ENCODE measurements at regions not wholly inside any gene's neighbourhood (a gene's known extent, or its start where the extent isn't known, plus 50 kb on each side); places are given as distances from the start of the nearest gene placed in this dataset.

- DNase-seq: no peak
Observed at GRCh38 chr22:48444320-48445112, 1383.2 kb downstream of the BRD1 start.

- DNase-seq: no peak
Observed at GRCh38 chr22:48443680-48444079, 1384.0 kb downstream of the BRD1 start.

GRCh38 chr22:48442663-48443062 lies 1385.0 kb downstream of the BRD1 start:
- DNase-seq: no peak

- no peak for DNase-seq
Observed at GRCh38 chr22:48441553-48441850, 1386.2 kb downstream of the BRD1 start.

- no peak for DNase-seq
Observed at GRCh38 chr22:48440673-48441552, 1386.8 kb downstream of the BRD1 start.

- DNase-seq: no peak
Observed at GRCh38 chr22:48440176-48440575, 1387.5 kb downstream of the BRD1 start.

- no peak for DNase-seq
Observed at GRCh38 chr22:48439560-48440135, 1388.0 kb downstream of the BRD1 start.

DNA sequence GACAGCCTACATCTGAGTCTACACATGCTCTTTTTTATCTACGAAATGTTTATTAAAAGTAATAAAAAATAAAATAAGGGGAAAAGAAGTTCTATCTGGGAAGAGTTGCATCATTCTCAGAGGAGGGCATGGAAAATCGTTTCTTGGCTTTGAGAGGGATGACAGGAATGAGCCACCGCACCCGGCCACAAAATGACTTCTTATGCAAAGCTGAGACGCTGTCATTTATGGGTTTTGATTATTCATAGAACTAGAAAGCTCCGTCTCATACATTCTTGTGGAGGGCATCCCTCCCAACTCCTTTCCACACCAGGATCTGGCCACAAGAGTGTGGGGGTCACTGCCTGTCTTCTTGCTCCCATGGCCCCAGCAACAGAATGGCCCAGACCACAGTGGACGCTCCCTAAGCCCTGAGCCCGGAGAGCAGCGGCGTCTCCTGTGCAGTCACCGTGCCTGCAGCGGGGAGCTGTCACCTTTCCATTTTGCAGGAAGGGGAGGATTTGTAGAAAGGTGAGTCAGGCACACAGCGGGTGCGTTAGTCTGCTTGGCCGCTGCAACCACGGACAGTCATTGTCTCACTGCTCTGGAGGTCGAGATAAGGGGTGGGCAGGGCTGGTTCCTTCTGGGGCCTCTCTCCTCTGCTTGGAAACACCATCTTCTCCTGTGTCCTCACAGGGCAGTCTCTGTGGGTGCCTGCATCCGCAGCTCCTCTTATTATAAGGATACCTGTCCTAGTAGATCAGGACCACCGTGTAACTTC lies 1388.7 kb downstream of the BRD1 start:
- DNase-seq: no peak

GRCh38 chr22:48438096-48438495 lies 1389.6 kb downstream of the BRD1 start:
- no peak for DNase-seq

DNA sequence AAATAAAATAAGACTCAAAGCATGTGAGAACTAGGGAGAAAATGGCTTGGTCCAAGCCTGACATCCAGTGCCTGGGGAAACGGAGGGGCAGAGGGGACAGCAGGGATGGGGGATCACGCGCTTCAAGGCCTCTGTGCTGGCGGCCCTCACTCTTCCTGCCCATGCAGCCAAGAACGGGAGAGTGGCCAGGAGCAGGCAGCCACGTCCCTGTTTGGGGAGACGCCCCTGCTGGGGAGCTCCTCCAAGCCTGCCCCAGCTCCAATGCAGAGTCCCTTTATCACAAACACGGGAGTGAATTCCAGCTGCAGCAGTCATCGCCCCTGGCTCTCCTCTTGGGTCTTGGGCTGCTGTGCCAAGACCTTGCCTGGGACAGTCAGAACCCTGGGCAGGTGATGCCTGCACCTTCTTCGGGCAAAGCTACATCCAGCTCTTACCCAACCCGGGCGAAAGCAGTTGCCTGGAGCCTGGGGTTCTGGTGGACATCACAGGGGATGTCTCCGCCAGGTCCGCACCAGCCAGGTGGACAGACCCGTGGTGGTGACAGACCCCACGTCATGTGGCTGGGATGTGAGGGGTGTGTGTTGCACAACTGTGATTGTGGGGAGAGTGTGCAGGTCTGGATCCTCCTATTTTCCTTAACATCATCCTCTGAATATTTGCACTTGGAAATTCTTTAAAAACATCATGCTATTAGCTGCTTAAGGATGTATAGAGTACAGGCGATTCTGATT lies 1391.3 kb downstream of the BRD1 start:
- DNase-seq: no peak

GRCh38 chr22:48434868-48435250 lies 1392.8 kb downstream of the BRD1 start:
- no peak for DNase-seq

DNA sequence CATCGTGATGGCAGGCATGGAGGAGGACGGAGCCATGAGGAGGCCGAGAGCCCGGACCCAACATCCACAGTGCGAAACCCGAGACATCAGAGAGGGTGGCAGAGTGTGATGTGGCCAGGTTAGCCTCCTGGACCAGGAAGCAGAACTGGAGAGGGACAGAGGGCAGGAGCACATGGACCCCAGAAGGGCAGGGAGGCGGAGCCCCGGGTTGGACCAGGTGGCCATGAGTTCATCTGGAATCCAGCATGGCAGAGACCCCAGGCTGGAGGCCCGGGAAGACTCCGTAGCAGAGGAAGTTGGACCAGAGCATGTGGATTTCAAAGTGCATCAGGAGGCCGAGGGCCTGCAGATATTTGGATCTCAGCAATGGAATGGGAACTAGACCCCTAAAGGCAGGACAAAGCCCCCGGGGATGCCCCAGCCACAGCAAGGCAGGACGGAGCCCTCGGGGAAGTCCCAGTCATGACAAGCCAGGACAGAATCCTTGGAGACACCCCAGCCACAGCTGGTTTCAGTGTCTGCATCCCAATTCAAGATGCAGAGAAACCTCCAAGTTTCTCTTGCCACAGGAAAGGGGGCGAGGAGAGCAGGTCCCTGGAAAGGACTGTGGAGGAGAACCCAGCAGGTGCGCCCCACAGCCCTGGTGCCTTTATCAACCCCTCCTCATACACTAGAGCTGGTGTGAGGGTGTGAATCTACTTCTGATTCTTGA lies 1393.4 kb downstream of the BRD1 start:
- no peak for DNase-seq

- no peak for DNase-seq
Observed at GRCh38 chr22:48433647-48434046, 1394.0 kb downstream of the BRD1 start.

DNA sequence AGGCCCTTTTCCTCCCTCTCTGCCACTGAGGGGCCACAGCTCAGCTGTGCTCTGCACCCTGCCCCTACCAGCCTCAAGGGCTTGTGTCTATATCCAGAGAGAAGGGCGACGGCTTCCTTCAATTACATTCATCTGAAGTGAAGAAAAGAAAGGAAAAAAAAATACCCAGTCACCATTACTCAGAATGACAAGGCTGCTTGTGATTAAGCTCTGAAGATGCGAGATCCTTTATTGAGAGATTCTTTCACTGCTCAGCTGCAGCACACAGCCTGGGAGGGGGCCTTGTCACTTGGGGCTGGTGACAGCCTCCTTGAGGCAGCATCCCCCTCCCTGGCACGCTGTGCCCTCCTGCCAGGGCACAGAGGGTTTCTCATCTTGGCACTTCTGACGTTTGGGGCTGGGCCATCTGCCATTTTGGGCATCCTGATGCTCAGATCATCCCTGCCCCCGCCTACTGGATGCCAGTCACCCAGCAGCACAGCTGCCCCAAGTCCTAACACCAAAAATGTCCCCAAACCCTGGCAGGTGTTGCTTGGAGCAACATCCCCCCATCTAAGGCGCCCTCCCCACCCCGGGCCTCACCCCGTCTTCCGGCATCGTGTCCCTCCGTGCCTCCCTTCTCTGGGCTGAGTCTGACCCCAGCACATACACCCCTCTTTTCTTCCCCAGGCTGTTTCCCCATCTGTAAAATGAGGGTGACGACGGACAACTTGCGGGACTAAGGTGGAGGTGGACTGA lies 1394.7 kb downstream of the BRD1 start:
- DNase-seq: no peak

DNA sequence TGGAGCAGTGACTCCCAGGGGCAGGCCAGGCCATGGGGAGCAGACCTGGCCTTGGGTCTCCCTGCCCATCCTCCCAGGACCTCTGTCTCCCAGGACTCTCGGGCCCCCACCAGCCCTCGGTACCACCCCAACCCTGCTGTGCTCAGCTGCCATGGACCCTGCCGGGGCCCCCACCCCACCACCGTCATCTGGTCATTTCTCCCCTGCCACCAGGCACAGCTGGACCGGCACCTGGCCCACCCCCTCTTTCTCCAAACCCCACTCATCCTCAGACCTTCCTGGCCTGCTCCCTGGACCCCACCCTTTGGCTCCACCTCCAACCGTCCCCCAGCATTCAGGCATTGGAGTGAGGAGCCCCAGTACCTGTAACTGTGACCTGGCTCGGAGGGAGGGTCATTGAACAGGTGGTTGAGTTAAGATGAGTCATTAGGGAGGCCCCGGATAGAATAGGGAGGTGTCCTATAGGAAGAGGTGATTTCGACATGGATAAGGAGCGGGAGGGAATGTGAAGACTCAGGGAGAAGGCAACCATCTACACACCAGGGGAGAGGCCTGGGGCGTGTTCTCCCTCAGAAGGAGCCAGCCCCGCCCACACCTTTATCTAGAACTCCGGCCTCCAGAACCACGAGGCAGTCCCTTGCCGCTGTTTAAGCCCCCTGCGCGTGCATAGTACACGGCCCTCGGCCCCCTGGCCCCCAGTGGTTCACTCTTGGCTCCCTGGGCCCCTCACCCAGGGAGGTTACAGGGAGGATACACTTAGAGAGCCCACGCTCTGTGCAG lies 1395.9 kb downstream of the BRD1 start:
- DNase-seq: no peak

- DNase-seq: no peak
Observed at GRCh38 chr22:48431014-48431413, 1396.7 kb downstream of the BRD1 start.

DNA sequence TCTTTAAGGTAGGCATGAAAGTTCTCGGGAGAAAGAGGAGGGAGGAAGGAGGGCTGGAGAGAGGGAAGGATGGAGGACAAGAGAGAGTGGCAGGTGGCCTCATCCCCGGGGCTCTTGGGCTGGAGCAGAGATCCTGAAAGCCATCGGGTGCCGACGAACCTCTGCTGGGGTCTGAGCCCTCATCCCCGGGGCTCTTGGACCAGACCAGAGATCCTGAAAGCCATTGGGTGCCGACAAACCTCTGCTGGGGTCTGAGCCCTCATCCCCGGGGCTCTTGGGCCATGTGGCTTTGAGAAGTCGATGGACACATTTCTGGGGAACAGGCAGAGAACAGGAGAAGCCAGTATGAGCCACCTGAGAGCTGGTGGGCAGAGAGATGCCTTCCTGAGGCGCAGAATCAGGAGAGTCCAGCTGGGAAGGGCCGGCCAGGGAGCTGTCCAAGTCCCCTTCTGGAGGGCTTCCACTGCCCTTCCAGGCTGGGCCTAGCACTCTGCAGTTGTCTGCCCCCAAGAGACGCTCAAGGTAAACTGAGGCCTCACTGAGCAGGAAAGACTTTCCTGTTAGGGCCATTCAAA lies 1398.1 kb downstream of the BRD1 start:
- DNase-seq: no peak

DNA sequence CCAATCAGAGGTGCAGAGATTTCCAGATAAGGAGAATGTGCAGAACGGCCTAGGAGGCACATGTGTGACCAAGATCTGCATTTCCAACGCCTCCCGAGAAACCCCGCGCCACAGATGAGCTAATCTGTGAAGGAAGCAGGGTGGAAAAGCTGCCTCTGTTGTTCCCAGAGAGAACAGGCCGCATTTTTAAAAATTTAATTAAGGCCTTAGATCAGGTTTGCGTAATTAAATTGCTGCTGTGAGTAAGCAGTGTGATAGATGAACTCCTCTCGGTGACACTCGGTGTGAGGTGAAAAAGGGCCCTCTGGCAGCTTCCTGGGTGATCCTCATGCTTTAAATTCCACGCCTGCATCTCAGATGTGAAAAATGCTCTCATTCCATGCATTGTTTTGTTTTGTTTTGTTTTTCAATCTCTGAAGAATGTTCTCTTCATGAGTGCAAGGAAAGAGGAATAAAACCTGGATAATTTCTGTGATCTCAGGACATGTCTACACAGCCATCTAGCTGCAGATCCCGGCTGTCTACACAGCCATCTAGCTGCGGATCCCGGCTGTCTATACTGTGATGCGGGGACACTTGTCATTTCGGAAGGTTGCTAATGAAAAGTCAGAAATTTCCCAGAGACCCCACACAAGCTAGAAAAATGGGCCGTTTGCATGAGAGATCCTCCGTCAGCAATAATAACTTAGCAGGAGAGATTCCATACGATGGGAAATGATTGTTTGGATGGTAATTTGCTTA lies 1398.9 kb downstream of the BRD1 start:
- DNase-seq: peak in 1 of 2 experiments; percentile 10

DNA sequence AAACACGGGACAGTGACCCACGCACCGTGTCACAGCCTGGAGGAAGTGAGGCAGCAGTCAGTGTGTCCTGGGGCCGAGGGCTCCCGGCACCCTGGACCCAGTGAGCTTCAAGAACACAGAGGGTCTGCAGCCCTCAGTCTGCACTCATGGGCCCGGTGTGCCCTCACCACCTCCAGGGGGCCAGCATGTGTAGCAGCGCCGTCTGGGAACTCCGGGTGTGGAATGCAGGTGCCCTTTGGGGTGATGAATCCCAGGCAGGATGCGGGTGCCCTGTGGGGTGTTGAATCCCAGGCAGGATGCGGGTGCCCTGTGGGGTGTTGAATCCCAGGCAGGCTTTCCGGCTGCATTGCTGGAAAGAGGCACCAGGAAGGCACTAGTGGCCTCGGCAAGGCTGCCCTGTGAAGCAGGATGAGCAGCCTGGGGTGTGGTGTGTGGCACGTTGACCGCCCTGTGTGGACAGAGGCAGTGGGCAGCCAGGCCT lies 1399.9 kb downstream of the BRD1 start:
- DNase-seq: no peak

Measured in SW 1271 (cell line).